ENCODE measurements at regions not wholly inside any gene's neighbourhood (a gene's known extent, or its start where the extent isn't known, plus 50 kb on each side); places are given as distances from the start of the nearest gene placed in this dataset.
"Not testable (repeated sequence)": the region's sequence is repeated elsewhere in the genome, so short reads cannot be mapped to it uniquely, and the experiment has no call there.

DNA sequence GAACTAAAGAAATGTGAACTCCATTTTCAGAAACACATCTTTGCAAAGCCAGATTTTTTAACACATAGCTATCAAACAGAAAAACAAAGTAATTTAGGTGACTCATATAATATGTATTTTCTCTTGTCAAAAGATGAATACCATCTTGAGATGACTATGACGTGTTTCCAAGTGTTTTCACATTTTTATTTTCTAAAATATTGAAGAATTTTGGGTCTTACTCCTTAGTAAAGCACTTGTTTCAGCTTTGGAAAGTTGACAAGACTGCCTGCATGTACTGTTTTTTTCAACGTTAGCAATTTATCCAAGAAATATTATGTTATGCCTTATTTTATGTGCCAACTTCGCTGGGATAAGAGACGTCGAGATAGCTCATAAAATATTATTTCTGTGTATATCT lies 733.9 kb upstream of the EPHA5 start:
- FAIRE-seq = no peak
- no peak for DNase-seq (ENCODE audit: extremely low spot score, insufficient read length, low read depth)

GRCh38 chr4:66376921-66377320 lies 706.6 kb upstream of the EPHA5 start:
- DNase-seq (ENCODE audit: extremely low spot score, insufficient read length, low read depth) (no peak), FAIRE-seq (no peak)

DNA sequence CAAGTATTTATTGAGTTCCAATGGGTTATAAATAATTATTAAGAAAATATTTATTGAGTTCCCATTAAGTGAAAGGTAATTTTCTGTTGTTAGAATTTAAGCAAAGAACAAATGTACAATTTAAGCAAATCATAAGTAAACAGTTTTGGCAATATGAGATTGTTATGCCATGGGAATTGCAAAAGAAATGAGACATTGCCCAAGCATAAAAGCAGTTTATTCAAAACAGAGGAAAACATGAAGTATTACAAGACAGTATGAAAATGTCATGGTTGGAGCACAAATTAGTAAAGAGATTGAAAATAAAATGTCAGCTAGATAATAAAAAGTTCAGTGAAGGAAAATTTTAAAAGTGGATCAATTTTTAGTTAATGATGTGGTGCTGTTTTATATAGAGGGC lies 706.1 kb upstream of the EPHA5 start:
- DNase-seq (ENCODE audit: extremely low spot score, insufficient read length, low read depth) (no peak), FAIRE-seq (no peak)

GRCh38 chr4:66373268-66373667 lies 703.0 kb upstream of the EPHA5 start:
- no peak for DNase-seq (ENCODE audit: extremely low spot score, insufficient read length, low read depth)
- FAIRE-seq = no peak

DNA sequence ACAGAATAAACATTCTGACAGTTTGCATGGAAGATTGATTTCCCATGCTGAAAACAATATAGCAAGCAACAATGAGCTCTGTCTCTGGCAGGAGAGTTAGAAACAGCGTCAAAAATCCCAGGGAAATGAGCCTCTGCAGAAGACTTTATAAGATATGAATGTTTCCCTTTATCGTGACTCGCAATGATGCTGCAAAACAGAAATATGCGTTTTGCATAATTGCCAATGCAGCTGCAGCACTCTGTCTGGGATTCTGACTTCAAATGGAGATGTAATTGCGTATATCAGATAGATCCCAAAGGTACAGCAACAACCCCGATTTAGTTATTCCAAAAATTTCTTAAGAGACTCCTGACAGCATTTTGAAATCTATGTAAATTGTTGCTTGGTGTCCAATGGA lies 702.4 kb upstream of the EPHA5 start:
- FAIRE-seq = no peak
- no peak for DNase-seq (ENCODE audit: extremely low spot score, insufficient read length, low read depth)

DNA sequence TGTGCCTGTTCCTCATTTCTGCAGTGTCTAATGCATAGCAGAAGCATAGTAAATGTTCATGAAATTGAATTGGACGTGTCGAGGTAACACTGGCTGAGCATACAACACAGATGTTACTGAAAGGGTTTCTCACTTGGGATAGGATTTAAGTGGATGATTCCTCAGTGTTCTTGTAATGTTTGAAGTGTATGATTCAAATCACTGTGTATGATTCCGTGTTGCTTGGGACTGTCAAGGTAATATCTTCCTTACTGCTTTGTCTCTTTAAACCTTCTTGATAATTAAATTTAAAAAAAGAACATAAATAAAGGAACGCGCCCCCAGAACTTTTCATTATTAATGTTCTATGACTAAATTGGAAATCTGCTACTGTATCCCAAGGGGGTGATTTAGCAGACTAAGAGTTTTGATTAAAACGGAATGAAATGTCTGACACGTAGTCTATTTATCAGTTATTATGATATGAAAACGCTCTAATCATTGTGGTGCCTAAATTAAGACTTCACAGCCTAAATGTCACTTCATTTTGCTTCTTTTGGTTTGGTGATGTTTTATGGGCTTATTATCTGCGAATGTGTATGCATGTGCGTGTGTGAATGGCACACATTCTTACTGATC lies 696.9 kb upstream of the EPHA5 start:
- DNase-seq (ENCODE audit: extremely low spot score, insufficient read length, low read depth) = no peak
- FAIRE-seq = no peak

GRCh38 chr4:66360395-66360794 lies 690.1 kb upstream of the EPHA5 start:
- DNase-seq (ENCODE audit: extremely low spot score, insufficient read length, low read depth); FAIRE-seq: not testable (repeated sequence)

DNA sequence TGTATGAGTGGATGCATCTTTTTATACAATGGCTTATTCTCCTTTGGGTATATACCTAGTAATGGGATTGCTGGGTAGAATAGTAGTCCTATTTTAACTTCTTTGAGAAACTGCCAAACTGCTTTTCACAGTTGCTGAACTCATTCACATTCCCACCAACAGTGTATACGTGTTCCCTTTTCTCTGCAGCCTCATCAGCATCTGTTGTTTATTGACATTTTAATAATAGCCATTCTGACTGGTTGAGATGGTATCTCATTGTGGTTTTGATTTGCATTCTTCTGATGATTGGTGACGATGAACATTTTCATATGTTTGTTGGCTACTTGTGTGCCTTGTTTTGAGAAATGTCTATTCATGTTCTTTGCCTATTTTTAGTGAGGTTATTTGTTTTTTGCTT lies 687.0 kb upstream of the EPHA5 start:
- DNase-seq (ENCODE audit: extremely low spot score, insufficient read length, low read depth) (no peak), FAIRE-seq (no peak)

DNA sequence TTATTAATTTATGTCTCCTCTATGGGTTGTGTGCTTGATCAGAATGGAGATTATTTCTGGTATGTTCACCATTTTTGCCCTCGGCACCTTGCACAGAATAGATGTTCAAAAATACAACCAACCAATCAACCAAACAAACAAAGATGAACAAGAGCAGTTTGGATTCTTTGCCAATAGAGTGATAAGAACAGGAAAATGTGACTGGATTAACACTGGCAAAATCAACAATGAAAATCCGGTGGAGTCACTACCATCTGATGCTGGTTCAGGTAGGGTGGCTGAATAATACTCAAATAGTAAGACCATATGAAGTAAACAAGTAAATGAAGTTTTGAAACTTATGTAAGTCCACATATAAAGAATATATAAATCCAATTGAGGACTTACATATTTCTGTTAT lies 685.0 kb upstream of the EPHA5 start:
- DNase-seq (ENCODE audit: extremely low spot score, insufficient read length, low read depth) = no peak
- no peak for FAIRE-seq

DNA sequence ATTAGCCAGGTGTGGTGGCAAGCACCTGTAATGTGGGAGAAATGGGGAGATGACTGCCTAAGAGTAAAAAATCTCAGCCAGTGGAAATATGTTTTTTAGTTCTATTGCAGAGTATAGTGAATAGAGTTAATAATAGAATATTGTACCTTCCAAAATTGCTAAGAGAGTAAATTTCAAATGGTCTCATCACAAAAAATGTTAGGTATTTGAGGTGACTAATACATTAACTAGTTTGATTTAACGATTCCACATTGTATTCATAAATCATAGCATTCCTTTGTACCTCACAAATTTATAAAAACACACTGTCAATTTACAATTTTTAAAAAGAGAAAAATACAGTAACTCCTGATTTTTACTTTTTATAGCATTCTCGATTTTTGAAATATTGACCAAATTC lies 681.5 kb upstream of the EPHA5 start:
- FAIRE-seq = no peak
- DNase-seq (ENCODE audit: extremely low spot score, insufficient read length, low read depth) = no peak

DNA sequence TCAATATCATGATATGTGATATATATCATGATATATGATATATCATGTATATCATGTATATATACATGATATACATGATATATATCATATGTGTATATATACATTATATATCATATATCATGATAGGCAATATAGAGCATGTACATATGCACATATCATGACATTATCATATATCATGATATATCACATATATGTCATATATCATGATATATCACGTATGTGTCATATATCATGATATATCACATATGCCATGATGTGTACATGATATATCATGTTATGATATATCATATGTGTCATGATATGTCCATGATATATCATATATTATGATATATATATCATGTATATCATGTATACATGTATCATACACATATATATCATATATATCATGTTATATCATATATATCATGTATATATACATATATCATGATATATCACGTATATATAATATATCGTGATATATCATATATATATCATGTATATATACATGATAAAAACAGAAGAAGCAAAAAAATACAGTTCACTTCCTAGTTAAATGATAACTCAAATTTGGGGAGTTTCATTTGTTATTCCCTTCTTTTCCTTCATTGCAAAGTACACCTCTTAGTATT lies 670.1 kb upstream of the EPHA5 start:
- FAIRE-seq (no peak), DNase-seq (ENCODE audit: extremely low spot score, insufficient read length, low read depth) (no peak)

- DNase-seq (ENCODE audit: extremely low spot score, insufficient read length, low read depth) (no peak), FAIRE-seq (no peak)
Measured at GRCh38 chr4:66339007-66339406, 668.7 kb upstream of the EPHA5 start.

DNA sequence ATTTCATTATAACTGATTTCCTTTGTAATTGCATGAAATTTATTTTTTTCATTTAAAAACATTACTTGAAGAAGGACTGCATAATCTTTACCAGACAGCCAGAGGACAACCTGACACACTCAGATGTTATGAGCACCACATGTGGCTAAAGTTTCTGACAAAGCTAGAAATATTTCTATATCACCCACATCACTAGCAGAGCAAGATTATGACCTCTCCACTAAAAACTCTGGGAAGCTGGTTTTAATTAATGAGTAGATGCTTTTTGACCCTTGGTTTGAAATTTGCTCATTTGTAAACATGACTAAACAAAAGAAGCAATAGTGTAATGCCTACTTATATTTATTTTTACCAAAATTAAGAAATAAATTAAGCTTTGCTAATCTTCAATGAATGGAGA lies 661.5 kb upstream of the EPHA5 start:
- FAIRE-seq (no peak), DNase-seq (ENCODE audit: extremely low spot score, insufficient read length, low read depth) (no peak)

DNA sequence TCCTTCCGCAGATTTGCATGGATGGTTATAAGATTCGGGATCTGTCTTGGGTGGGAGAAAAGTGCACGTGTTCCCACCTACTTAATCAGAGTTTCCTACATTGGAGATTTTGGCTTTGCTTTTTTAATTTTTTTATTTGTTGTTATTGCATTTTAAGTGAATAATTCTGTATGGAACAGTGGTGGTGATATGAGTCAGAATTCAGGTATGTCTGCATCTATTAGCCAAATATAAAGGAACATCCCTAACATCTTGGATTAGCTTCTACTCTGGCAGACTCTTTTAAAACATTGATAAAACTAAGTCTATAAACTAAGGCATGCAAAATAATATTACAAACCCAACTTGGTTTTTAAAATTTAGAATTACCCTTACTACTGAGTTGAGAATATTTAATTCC lies 659.8 kb upstream of the EPHA5 start:
- FAIRE-seq = no peak
- no peak for DNase-seq (ENCODE audit: extremely low spot score, insufficient read length, low read depth)

DNA sequence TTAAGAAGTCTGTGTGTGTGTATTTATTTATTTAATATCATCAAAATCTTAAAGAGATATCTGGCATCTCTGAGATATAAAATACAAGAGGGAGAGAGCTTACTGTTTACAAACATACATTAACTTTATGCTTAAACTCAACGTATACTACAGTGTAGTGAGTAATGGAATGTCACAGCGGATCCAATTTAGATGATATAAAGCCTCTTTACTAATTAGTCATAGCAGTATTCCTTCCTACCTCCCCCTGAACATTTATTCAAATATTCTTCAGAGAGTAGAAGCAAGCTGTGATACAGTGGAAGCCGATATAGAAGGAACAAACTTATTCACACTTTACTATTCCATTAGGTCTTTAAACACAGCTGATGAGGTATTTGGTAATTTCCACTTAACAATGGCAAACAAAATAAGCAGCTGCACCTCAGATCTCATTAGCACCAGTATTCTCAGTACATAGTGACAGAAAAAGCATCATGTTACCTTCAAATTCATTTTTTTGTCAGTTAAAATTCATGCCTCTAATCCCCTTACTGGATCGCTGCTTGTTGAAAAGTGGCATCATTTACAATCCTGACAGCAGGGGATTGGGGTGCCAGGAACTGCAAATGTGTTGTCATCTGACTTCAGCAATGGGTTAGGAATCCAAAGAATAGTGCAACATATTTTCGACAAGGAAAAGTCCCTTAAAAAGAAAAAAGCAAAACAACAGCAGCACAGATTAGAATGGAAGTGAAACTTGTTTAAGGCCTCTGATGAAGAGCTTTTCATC lies 658.7 kb upstream of the EPHA5 start:
- no peak for DNase-seq (ENCODE audit: extremely low spot score, insufficient read length, low read depth)
- no peak for FAIRE-seq

DNA sequence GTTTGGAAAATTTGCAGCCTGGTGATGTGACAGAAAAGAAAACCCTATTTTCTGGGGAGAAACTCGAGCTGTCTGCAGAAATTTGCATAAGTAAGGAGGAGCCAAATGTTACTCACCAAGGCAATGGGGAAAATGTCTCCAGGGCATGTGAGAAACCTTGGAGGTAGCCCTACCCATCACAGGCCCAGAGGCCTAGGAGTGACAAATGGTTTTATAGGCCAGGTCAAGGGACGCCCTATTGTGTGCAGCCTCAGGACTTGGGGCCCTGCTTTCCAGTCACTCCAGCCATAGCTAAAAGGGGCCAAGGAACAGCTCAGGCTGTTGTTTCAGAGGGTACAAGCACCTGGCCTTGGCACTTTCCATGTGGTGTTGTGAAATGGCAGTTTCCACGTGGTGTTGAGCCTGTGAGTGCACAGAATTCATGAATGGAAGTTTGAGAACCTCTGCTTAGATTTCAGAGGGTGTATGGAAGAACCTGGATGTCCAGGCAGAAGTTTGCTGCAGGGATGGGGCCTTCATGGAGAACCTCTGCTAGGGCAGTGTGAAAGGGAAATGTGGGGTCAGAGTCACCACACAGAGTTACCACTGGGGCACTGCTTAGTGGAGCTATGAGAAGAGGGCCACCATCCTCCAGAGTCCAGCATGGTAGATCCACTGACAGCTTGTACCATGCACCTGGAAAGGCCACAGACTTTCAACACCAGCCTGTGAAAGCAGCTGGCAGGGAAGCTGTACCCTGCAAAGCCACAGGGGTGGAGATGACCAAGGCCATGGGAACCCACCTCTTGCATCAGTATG lies 637.6 kb upstream of the EPHA5 start:
- FAIRE-seq (no peak), DNase-seq (ENCODE audit: extremely low spot score, insufficient read length, low read depth) (no peak)

DNA sequence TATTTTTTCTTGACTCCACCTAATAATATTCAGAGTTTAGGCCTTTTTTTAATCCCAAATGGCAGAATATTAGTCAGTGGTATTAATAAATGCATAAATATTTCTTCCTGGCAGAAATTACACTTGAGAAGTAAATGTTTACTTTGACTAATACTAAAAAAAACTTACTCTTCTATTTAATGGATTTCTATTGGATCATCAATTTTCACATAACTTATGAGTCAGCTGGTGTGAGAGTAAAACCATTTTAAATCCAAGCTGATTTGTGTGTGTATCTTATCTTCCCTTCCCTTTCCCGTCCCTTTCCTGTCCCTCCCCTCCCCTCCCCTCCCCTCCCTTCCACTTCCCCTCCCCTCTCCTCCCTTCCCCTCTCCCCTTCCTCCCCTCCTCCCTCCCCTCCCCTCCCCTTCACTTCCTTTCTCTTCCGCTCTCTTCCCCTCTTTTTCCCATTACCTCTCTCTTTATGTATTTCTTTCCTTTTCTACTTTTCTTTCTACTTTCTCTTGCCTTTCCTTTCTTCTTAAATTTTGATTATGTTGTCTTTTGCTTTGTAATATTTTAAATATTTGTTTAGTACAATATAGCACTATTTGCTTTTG lies 630.1 kb upstream of the EPHA5 start:
- no peak for FAIRE-seq

DNA sequence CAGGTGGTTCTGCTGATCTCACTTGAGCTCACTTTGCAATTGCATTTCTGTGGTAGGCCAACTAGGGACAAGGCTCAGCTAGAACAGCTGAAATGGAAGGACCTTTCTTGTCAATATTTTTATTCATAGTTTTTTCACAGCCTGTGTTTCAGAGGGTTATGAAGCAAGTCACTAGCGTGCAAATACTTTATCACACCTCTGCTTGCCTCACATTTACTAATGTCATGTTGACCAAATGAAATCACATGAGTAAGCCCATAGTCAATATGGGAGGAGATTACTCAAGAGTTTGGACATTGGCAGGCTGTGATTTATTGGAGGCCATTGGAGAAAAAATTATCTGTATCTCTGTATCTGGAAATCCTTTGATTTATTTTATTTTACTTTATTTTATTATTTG lies 628.3 kb upstream of the EPHA5 start:
- FAIRE-seq = no peak
- no peak for DNase-seq (ENCODE audit: extremely low spot score, insufficient read length, low read depth)

More for the DNA sequence above, 630.1 kb upstream of the EPHA5 start:
- DNase-seq (ENCODE audit: extremely low spot score, insufficient read length, low read depth) = no peak

GRCh38 chr4:66297703-66298102 lies 627.4 kb upstream of the EPHA5 start:
- FAIRE-seq = no peak
- DNase-seq (ENCODE audit: extremely low spot score, insufficient read length, low read depth) = no peak

- DNase-seq (ENCODE audit: extremely low spot score, insufficient read length, low read depth) (no peak), FAIRE-seq (peak; percentile 42)
Measured at GRCh38 chr4:66294638-66295037, 624.3 kb upstream of the EPHA5 start.

Measured in GM18507 (cell line).